ENCODE measurements at regions not wholly inside any gene's neighbourhood (a gene's known extent, or its start where the extent isn't known, plus 50 kb on each side); places are given as distances from the start of the nearest gene placed in this dataset.

GRCh38 chrX:16300831-16301230, 133.6 kb downstream of the MAGEB17 start:
- no peak overlapping the region for H3K27ac ChIP-seq
- no peak for TF ChIP-seq ZFX (IDR thresholded peaks at IDR 0.05)
- no peak for TF ChIP-seq CTCF (conservative IDR thresholded peaks at IDR 0.05)

GRCh38 chrX:16304751-16305150, 137.5 kb downstream of the MAGEB17 start:
- no peak for TF ChIP-seq CTCF (conservative IDR thresholded peaks at IDR 0.05)
- TF ChIP-seq ZFX (IDR thresholded peaks at IDR 0.05): no peak

GRCh38 chrX:16305187-16305586, 137.9 kb downstream of the MAGEB17 start:
- H3K27ac ChIP-seq: no peak overlapping the region
- no peak for TF ChIP-seq CTCF (conservative IDR thresholded peaks at IDR 0.05)
- TF ChIP-seq ZFX (IDR thresholded peaks at IDR 0.05): no peak

More at GRCh38 chrX:16304751-16305150, 137.5 kb downstream of the MAGEB17 start:
- no peak overlapping the region for H3K27ac ChIP-seq

- no peak for TF ChIP-seq CTCF (conservative IDR thresholded peaks at IDR 0.05)
- TF ChIP-seq ZFX (IDR thresholded peaks at IDR 0.05): no peak
- no peak overlapping the region for H3K27ac ChIP-seq
Measured at GRCh38 chrX:16307950-16308349, 140.7 kb downstream of the MAGEB17 start.

- TF ChIP-seq CTCF (conservative IDR thresholded peaks at IDR 0.05): no peak
- TF ChIP-seq ZFX (IDR thresholded peaks at IDR 0.05): no peak
- no peak overlapping the region for H3K27ac ChIP-seq
Measured at GRCh38 chrX:16308773-16309172, 141.5 kb downstream of the MAGEB17 start.

GRCh38 chrX:16310326-16310725, 143.0 kb downstream of the MAGEB17 start:
- TF ChIP-seq CTCF (conservative IDR thresholded peaks at IDR 0.05): no peak
- no peak for TF ChIP-seq ZFX (IDR thresholded peaks at IDR 0.05)
- H3K27ac ChIP-seq: no peak overlapping the region

- no peak overlapping the region for H3K27ac ChIP-seq
- no peak for TF ChIP-seq CTCF (conservative IDR thresholded peaks at IDR 0.05)
- TF ChIP-seq ZFX (IDR thresholded peaks at IDR 0.05): no peak
Measured at GRCh38 chrX:16311671-16312070, 144.4 kb downstream of the MAGEB17 start.
